ENCODE measurements at regions not wholly inside any gene's neighbourhood (a gene's known extent, or its start where the extent isn't known, plus 50 kb on each side); places are given as distances from the start of the nearest gene placed in this dataset.

DNA sequence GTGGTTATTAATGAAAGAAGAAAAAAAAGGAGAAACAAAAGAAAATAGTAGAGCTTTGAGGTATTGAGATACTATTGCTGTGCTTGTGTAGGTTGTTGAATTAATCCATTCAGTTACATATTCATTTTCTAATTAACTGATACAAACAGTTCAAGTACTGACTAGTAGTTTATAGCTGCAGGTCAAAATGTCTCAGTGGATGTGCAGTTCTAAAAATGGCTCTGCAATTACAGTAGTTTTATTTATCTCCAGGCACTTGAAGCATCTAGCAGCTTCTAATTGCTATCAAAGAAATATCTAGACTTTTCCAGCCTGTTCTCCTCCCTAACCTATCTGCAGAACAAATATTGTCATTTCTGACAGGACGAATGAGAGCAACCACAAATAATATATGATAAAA lies 1887.7 kb upstream of the PCDH7 start:
- no peak for TF ChIP-seq POLR2A (IDR thresholded peaks at IDR 0.05; ENCODE audit: low read length)
- TF ChIP-seq GATA1 (IDR thresholded peaks at IDR 0.05; ENCODE audit: low read depth, low read length): no peak
